Neural cell (in vitro differentiated cells): ENCODE measurements at regions not wholly inside any gene's neighbourhood (a gene's known extent, or its start where the extent isn't known, plus 50 kb on each side); places are given as distances from the start of the nearest gene placed in this dataset.

Experiments used
- CTCF ChIP-seq: fragments of 450-650 bp; IDR thresholded peaks from 2 replicates; pipeline ENCODE4 v1.5.1; 2014; ENCODE audit warnings: antibody characterized with exemption, mild to moderate bottlenecking, moderate library complexity; ENCODE audit not compliant: poor library complexity, severe bottlenecking
- REST ChIP-seq: IDR thresholded peaks from 2 replicates; pipeline ENCODE4 v1.6.1; 2012; ENCODE audit warnings: borderline replicate concordance

GRCh38 chr1:82042306-82043060 lies 241.7 kb downstream of the ADGRL2 start:
- TF ChIP-seq CTCF (no peak), REST (no peak)
